ENCODE measurements at regions not wholly inside any gene's neighbourhood (a gene's known extent, or its start where the extent isn't known, plus 50 kb on each side); places are given as distances from the start of the nearest gene placed in this dataset.

- no peak overlapping the region for H3K4me3 ChIP-seq (ENCODE audit: low read length)
- H3K9me3 ChIP-seq (ENCODE audit: control insufficient read depth, low read depth, low read length), result no peaks in the 10 kb centered on the region
- no peak overlapping the region for H3K27ac ChIP-seq (ENCODE audit: low read length)
- no peaks in the 10 kb centered on the region for H3K27me3 ChIP-seq (ENCODE audit: control insufficient read depth, insufficient read depth, low read length)
- H3K9ac ChIP-seq (ENCODE audit: low read length), result no peak overlapping the region
- H3K36me3 ChIP-seq (ENCODE audit: control insufficient read depth, low read depth, low read length), result no peaks in the 10 kb centered on the region
- H3K4me1 ChIP-seq (ENCODE audit: control insufficient read depth, low read depth, low read length), result no peaks in the 10 kb centered on the region
These were observed 300.7 kb upstream of the CXXC4 start for GRCh38 chr4:104795264-104795939.

DNA sequence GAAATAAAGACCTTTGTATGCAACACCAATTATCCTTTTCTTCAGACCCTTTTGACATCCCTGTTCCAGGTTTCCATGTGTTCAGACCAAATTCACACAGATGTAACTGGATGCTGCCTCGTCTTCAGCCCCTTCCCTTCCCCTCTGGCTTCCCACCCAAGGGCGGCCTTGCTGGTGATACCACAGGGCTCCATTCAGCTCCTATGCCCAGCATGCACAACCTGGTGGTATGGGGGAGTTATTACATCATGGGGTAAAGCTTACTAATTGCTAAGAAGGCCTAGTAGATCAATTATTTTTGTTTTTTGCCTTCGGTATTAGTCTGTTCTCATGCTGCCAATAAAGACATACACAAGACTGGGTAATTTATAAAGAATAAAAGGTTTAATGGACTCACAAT is 317.0 kb upstream of the CXXC4 start:
- H3K36me3 ChIP-seq (ENCODE audit: control insufficient read depth, low read depth, low read length), result no peaks in the 10 kb centered on the region
- no peaks in the 10 kb centered on the region for H3K27me3 ChIP-seq (ENCODE audit: control insufficient read depth, insufficient read depth, low read length)
- H3K9ac ChIP-seq (ENCODE audit: low read length), result no peak overlapping the region
- H3K9me3 ChIP-seq (ENCODE audit: control insufficient read depth, low read depth, low read length), result no peaks in the 10 kb centered on the region
- no peaks in the 10 kb centered on the region for H3K4me1 ChIP-seq (ENCODE audit: control insufficient read depth, low read depth, low read length)
- no peak overlapping the region for H3K27ac ChIP-seq (ENCODE audit: low read length)
- H3K4me3 ChIP-seq (ENCODE audit: low read length), result no peak overlapping the region

GRCh38 chr4:104815665-104816064 is 321.0 kb upstream of the CXXC4 start:
- no peaks in the 10 kb centered on the region for H3K36me3 ChIP-seq (ENCODE audit: control insufficient read depth, low read depth, low read length)
- H3K4me3 ChIP-seq (ENCODE audit: low read length), result no peak overlapping the region
- H3K4me1 ChIP-seq (ENCODE audit: control insufficient read depth, low read depth, low read length), result no peaks in the 10 kb centered on the region
- no peak overlapping the region for H3K9ac ChIP-seq (ENCODE audit: low read length)
- H3K27me3 ChIP-seq (ENCODE audit: control insufficient read depth, insufficient read depth, low read length), result no peaks in the 10 kb centered on the region
- H3K9me3 ChIP-seq (ENCODE audit: control insufficient read depth, low read depth, low read length), result no peaks in the 10 kb centered on the region
- no peak overlapping the region for H3K27ac ChIP-seq (ENCODE audit: low read length)

- no peaks in the 10 kb centered on the region for H3K27me3 ChIP-seq (ENCODE audit: control insufficient read depth, insufficient read depth, low read length)
- H3K9ac ChIP-seq (ENCODE audit: low read length), result no peak overlapping the region
- no peak overlapping the region for H3K4me3 ChIP-seq (ENCODE audit: low read length)
- no peaks in the 10 kb centered on the region for H3K36me3 ChIP-seq (ENCODE audit: control insufficient read depth, low read depth, low read length)
- no peak overlapping the region for H3K27ac ChIP-seq (ENCODE audit: low read length)
- no peaks in the 10 kb centered on the region for H3K4me1 ChIP-seq (ENCODE audit: control insufficient read depth, low read depth, low read length)
- no peaks in the 10 kb centered on the region for H3K9me3 ChIP-seq (ENCODE audit: control insufficient read depth, low read depth, low read length)
These were observed 323.9 kb upstream of the CXXC4 start for GRCh38 chr4:104818579-104818978.

- no peaks in the 10 kb centered on the region for H3K36me3 ChIP-seq (ENCODE audit: control insufficient read depth, low read depth, low read length)
- H3K9me3 ChIP-seq (ENCODE audit: control insufficient read depth, low read depth, low read length), result no peaks in the 10 kb centered on the region
- no peak overlapping the region for H3K27ac ChIP-seq (ENCODE audit: low read length)
- no peak overlapping the region for H3K9ac ChIP-seq (ENCODE audit: low read length)
- no peaks in the 10 kb centered on the region for H3K27me3 ChIP-seq (ENCODE audit: control insufficient read depth, insufficient read depth, low read length)
- H3K4me1 ChIP-seq (ENCODE audit: control insufficient read depth, low read depth, low read length), result no peaks in the 10 kb centered on the region
- no peak overlapping the region for H3K4me3 ChIP-seq (ENCODE audit: low read length)
These were observed 320.5 kb upstream of the TET2 start for GRCh38 chr4:104826171-104826570.

GRCh38 chr4:104829761-104830160 is 316.9 kb upstream of the TET2 start:
- no peaks in the 10 kb centered on the region for H3K36me3 ChIP-seq (ENCODE audit: control insufficient read depth, low read depth, low read length)
- no peaks in the 10 kb centered on the region for H3K9me3 ChIP-seq (ENCODE audit: control insufficient read depth, low read depth, low read length)
- no peak overlapping the region for H3K4me3 ChIP-seq (ENCODE audit: low read length)
- H3K27me3 ChIP-seq (ENCODE audit: control insufficient read depth, insufficient read depth, low read length), result no peaks in the 10 kb centered on the region
- H3K4me1 ChIP-seq (ENCODE audit: control insufficient read depth, low read depth, low read length), result no peaks in the 10 kb centered on the region
- no peak overlapping the region for H3K9ac ChIP-seq (ENCODE audit: low read length)
- no peak overlapping the region for H3K27ac ChIP-seq (ENCODE audit: low read length)

GRCh38 chr4:104848597-104849225 is 298.0 kb upstream of the TET2 start:
- Histone ChIP-seq H3K9ac (ENCODE audit: low read length) (no peak overlapping the region), H3K27me3 (ENCODE audit: control insufficient read depth, insufficient read depth, low read length) (no peaks in the 10 kb centered on the region), H3K9me3 (ENCODE audit: control insufficient read depth, low read depth, low read length) (no peaks in the 10 kb centered on the region), H3K27ac (ENCODE audit: low read length) (no peak overlapping the region), H3K36me3 (ENCODE audit: control insufficient read depth, low read depth, low read length) (no peaks in the 10 kb centered on the region), H3K4me1 (ENCODE audit: control insufficient read depth, low read depth, low read length) (peaks cover 4% of the 10 kb centered on the region), H3K4me3 (ENCODE audit: low read length) (no peak overlapping the region)

GRCh38 chr4:104859601-104860237 is 287.0 kb upstream of the TET2 start:
- Histone ChIP-seq H3K36me3 (ENCODE audit: control insufficient read depth, low read depth, low read length) (no peaks in the 10 kb centered on the region), H3K4me3 (ENCODE audit: low read length) (no peak overlapping the region), H3K27ac (ENCODE audit: low read length) (no peak overlapping the region), H3K27me3 (ENCODE audit: control insufficient read depth, insufficient read depth, low read length) (no peaks in the 10 kb centered on the region), H3K9ac (ENCODE audit: low read length) (no peak overlapping the region), H3K9me3 (ENCODE audit: control insufficient read depth, low read depth, low read length) (no peaks in the 10 kb centered on the region), H3K4me1 (ENCODE audit: control insufficient read depth, low read depth, low read length) (peaks cover 4% of the 10 kb centered on the region)

- no peaks in the 10 kb centered on the region for H3K9me3 ChIP-seq (ENCODE audit: control insufficient read depth, low read depth, low read length)
- H3K9ac ChIP-seq (ENCODE audit: low read length), result no peak overlapping the region
- H3K36me3 ChIP-seq (ENCODE audit: control insufficient read depth, low read depth, low read length), result no peaks in the 10 kb centered on the region
These were observed 286.2 kb upstream of the TET2 start for GRCh38 chr4:104860238-104861123.

GRCh38 chr4:104866809-104867208 is 279.9 kb upstream of the TET2 start:
- Histone ChIP-seq H3K27me3 (ENCODE audit: control insufficient read depth, insufficient read depth, low read length) (no peaks in the 10 kb centered on the region), H3K27ac (ENCODE audit: low read length) (no peak overlapping the region), H3K9me3 (ENCODE audit: control insufficient read depth, low read depth, low read length) (no peaks in the 10 kb centered on the region), H3K9ac (ENCODE audit: low read length) (no peak overlapping the region), H3K36me3 (ENCODE audit: control insufficient read depth, low read depth, low read length) (no peaks in the 10 kb centered on the region), H3K4me3 (ENCODE audit: low read length) (no peak overlapping the region), H3K4me1 (ENCODE audit: control insufficient read depth, low read depth, low read length) (no peaks in the 10 kb centered on the region)

More at GRCh38 chr4:104860238-104861123, 286.2 kb upstream of the TET2 start:
- Histone ChIP-seq H3K4me3 (ENCODE audit: low read length) (no peak overlapping the region), H3K27ac (ENCODE audit: low read length) (no peak overlapping the region), H3K4me1 (ENCODE audit: control insufficient read depth, low read depth, low read length) (peaks cover 4% of the 10 kb centered on the region), H3K27me3 (ENCODE audit: control insufficient read depth, insufficient read depth, low read length) (no peaks in the 10 kb centered on the region)

GRCh38 chr4:104868533-104868932 is 278.1 kb upstream of the TET2 start:
- Histone ChIP-seq H3K36me3 (ENCODE audit: control insufficient read depth, low read depth, low read length) (no peaks in the 10 kb centered on the region), H3K27me3 (ENCODE audit: control insufficient read depth, insufficient read depth, low read length) (no peaks in the 10 kb centered on the region), H3K4me1 (ENCODE audit: control insufficient read depth, low read depth, low read length) (no peaks in the 10 kb centered on the region), H3K9me3 (ENCODE audit: control insufficient read depth, low read depth, low read length) (no peaks in the 10 kb centered on the region), H3K27ac (ENCODE audit: low read length) (no peak overlapping the region), H3K4me3 (ENCODE audit: low read length) (no peak overlapping the region), H3K9ac (ENCODE audit: low read length) (no peak overlapping the region)

All from iPS-18a (cell line).